CD4-positive, alpha-beta T cell treated with Interleukin-2 at 100 ng/mL for 4 hours (primary cell): ENCODE measurements at regions not wholly inside any gene's neighbourhood (a gene's known extent, or its start where the extent isn't known, plus 50 kb on each side); places are given as distances from the start of the nearest gene placed in this dataset.

Experiments used
- DNase-seq: peaks from one replicate; pipeline ENCODE4 v3.0.0-alpha.2; 2020; ENCODE audit warnings: low spot score

- no peak for DNase-seq
Observed at GRCh38 chr16:51723036-51723724, 572.1 kb upstream of the SALL1 start.

DNA sequence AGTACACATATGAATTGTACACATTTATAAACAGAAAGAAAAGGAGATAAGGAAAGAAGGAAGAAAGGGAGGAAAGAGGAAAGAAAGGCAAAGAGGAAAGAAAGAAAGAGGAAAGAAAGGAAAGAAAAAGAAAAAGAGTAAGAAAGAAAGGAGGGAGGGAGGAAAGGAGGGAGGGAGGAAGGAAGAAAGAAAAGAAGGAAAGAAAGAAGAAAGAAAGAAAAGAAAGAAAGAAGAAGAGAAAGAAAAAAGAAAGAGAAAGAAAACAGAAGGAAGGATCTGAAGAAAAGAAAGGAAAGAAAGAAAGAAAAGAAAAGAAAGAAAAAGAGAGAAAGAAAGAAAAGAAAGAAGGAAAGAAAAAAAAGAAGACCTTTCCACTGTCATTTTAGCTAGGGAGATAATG is 571.4 kb upstream of the SALL1 start:
- DNase-seq = no peak

DNA sequence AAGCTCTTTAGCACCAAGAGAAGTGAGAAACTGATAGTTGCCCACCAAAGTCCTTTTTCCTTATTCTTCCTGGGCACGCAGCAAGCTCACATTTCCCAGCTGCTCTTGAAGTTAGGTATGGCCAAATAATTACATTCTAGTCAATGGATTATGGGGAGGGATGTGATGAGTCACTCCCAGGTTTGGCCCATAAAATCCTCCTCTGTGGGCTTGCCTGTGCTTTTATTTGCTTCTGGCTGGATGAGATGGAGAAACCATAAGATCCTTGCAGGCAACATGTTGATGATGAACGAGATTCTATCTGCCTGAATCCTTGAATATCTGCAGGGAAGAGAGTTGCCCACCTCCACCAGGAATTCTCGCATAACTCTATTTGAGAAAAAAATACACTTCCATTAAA is 568.3 kb upstream of the SALL1 start:
- no peak for DNase-seq

DNA sequence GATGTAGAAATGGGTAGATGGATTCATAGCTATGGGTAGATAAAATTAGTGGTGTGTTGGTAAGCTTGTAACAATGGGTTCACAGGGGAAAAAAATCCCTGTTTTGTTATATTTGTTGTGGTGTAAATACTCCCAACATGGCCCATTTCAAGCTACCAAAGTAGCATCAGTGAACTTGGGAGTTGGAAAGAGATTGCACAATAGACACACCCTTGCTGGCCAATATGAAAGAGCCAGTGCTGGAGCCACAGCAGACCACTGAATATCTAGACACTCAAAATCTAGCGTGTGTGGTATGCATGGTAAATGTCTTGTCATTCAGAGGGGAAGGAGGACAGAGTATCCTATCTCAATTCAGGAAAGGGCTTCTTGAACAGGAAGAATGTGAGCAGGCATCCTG is 565.1 kb upstream of the SALL1 start:
- DNase-seq = no peak

DNA sequence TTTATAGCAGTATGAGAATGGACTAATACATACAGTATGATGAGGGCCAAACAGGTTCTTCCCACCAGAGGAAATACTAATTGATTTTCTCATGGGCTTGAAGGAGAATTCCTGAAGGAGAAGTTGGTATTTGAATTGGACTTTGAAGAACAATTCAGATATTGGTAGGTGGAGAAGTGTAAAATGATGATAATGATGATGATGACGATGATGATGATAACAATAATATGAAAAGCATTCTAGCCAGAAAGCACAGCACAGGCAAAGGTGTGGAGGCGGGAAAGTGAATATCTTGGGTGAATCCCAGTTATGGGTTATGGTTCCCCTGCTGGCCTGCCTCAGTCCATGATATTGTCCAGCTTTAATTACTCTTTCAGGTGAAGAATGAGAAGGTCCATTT is 562.4 kb upstream of the SALL1 start:
- DNase-seq = no peak

DNA sequence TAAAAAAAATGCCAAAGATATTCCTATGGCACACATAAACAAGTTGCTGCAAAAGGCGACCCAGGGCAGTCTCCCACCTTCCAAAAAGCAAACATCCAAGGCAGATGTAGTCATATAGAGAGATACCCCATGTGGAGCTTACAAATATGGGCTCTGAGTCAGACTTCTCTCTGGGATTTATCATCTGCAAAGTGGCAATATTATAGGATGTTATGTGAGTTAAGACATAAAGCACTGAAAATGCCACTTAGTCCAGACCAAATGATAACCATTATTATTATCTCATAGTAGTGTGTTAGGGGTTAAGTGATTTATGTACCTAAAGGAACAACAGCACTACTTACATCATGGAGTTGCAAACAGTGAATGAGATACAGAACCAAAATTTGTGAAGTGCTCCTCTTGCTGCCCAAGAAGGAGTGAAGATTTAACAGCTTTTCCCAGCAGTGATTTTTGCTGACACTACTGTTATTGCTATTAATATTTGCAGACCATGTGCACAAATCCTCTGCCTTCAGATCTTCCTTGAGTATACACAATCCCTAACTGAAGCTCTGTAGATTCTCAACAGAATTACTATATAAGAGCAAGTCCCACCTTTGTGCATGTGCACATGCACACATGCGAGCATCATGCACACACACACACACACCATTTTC is 560.0 kb upstream of the SALL1 start:
- no peak for DNase-seq

DNA sequence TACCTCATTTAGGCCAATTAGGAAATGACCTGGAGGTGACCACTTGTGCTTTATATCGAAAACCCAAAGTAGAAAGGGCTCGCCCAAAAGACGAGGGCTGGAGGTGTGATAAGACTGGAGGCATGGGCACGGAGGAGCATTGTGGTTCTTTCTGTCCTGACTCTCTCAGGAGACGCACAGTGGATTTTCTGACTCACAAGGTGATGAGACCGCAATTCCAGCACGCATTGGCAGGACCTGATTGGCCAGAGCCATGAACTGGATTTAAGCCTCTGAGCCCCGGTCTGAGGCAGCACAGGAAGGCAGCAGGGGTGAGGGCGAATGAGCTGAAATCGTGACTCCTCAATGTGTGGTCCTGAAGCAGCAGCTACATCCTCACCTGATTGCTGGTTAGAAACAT is 559.1 kb upstream of the SALL1 start:
- DNase-seq = no peak

DNA sequence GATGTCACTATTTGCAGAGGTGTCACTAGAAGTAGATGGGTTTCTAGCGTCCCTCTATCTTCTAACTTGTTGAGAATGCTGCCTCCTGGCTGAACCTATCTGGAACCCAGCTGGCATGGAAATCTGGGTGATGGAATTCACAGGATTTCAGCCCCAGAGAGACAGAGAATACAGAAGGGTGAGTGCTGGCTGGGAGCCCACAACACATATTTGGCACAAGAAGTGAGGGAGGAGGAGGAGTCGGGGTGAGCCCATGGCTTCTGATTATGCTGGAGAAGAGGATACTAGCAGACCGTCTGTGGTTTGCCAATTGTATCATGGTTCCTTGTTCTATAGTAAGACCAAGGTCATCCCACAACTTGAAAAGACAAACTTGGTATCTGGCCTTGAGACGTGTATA is 557.8 kb upstream of the SALL1 start:
- no peak for DNase-seq

DNA sequence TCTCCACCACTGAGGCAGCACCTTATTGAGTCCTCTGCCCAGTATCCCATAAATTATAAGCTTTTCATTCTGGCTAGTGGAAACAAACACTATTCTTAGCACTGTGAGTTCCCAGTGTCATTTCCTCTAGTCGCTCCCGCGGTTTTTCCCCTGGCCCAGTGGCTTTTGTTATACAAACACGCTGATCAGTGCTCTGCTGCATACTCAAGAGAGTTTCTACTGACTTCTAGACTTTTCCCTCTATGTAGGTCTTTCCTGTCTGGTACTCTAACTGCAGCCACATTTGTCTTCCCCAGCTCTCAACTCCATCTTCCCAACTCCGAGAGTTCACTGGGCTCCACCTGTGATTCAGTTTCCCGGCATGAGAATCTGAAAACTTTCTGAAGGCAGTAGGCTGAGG is 556.6 kb upstream of the SALL1 start:
- no peak for DNase-seq

DNA sequence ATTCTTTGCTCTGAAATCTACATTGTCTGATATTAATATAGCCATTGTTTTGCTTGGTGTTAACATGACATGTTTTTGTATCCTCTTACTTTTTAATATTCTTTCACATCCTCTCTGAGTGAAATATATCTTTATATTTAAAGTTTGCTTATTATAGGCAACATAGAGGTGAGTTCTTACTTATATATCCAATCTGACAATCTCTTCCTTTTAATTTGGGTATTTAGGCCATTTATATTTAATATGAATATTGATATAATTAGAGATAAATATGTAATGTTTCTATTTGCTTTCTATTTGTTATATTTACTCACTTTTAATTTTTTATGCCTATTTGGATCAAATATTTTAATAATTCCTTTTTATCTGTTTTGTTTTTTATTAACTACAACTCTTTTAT is 554.1 kb upstream of the SALL1 start:
- no peak for DNase-seq

GRCh38 chr16:51701025-51701424 is 550.0 kb upstream of the SALL1 start:
- no peak for DNase-seq

DNA sequence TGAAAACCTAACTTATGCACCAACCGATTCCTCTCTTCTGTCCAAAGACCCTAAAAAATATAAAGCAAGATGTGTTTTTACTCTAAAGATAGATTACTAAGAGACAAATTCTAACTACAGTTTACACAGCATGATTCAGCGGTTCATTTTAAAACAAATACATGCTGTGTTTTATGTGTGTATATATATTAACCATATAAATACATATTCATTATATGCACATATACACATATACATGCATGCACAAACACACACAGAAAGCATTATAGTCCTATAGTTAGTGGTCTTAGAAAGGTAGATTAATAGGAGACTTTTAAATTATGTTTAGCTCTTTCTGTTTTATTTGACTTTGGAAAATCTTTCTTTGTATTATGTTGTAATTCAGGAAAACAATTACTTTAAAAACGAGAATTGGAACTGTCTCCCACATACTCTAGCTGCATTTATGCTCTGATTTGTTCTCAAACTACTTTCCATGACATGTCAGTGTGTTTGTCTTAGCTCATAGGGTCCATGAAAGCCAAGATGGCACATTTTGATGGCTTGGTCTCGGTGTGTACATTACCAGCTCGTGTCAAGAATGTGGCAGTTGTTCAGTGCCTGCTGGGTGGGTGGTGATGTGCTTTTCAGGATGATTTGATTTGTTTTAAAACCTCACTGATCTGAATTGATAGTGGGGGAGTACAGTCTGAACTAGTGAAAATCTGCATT is 548.8 kb upstream of the SALL1 start:
- no peak for DNase-seq

DNA sequence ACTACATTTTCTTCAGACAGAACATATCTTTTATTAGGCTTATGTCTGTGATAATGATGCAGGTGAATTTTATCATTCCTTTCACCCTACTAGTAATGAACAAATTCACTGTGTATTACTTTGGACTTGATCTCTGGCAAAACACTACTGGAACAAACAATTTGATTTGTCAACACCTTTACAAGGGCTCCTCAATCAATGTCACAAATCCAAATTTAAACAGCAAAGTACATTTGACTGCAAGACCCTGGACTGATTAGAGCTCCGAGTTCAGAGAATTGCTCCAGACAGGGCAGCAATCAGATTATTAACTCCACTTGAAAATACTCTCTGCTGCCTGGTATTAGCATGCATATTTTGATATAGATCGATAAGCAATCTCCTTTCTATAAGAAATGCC is 547.6 kb upstream of the SALL1 start:
- DNase-seq = no peak

DNA sequence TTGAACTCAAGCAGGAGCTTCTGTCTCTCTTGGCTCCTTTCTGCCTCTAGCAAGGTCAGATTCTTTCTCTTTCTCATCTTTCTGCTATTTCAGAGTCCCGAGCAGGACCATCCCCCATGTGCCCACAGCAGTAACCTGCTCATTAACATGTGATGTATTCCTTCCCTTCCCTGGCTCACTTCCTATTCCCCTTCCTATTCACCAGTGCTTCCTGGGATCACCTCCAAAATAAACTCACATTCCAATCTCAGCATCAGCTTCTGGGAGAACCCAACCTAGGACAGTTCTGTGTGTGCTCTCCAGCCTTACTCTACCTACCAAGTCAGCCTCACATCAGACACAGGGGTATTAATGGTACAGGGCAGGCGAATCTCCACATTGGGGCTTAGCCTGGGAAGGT is 546.4 kb upstream of the SALL1 start:
- DNase-seq = no peak

- DNase-seq = no peak
Observed at GRCh38 chr16:51696376-51696775, 545.3 kb upstream of the SALL1 start.

GRCh38 chr16:51691109-51691508 is 540.0 kb upstream of the SALL1 start:
- DNase-seq = no peak

DNA sequence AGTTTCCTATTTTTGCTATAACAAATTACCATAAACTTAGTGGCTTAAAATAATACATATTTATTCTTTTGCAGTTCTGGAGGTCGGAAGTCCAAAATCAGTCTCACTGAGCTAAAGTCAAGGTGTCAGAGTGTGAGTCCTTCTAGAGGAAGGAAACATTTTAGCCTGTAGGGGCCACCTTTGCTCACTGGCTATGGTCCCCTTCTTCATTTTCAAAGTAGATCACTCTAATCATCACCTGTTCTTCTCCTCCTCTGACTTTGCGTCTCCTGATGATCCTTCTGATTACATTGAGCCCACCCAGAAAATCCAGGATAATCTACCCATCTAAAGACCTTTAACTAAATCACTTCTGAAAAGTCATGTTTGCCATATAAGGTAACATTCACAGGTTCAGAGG is 534.4 kb upstream of the SALL1 start:
- DNase-seq = no peak

- DNase-seq = no peak
Observed at GRCh38 chr16:51683882-51684281, 532.8 kb upstream of the SALL1 start.

DNA sequence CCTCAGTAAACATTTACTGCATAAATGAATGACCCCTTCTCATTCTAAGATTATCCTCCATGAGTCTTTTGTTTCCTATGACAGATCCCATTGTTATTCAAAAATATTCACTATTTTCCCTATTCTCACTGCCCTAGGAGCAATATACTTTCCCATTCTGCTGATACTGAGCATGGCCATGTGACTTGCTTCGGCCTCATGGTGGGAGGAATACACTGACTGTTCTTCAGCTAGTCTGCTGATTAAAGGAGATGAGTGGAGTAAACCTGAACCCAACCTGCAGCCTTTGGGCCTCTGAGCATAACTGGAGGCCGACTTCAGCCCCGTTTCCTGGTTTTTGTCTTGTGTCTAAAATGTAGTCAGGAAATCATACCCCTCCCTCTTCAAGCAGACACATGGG is 531.8 kb upstream of the SALL1 start:
- no peak for DNase-seq

DNA sequence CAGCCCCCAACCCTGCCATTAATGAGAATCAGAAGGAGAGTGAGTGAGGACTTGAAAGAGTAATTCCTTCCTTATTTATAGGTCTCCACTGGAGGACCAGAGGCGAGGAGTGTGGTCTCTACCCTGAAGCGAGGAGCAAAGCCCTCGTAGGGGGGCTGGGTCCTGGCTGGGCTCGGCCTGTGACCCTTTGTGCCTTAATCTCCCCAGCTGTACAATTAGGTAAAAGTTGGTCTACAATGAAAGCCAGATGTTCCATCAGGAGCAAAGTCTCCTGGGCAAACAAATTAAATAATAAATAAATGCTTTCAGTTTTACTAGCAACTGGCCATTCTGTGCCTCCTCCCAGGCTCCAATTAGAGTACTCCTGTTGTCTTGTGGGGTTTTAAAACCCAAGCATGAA is 523.5 kb upstream of the SALL1 start:
- DNase-seq = no peak

GRCh38 chr16:51670527-51670926 is 519.5 kb upstream of the SALL1 start:
- DNase-seq = no peak

- no peak for DNase-seq
Observed at GRCh38 chr16:51666821-51667220, 515.8 kb upstream of the SALL1 start.

DNA sequence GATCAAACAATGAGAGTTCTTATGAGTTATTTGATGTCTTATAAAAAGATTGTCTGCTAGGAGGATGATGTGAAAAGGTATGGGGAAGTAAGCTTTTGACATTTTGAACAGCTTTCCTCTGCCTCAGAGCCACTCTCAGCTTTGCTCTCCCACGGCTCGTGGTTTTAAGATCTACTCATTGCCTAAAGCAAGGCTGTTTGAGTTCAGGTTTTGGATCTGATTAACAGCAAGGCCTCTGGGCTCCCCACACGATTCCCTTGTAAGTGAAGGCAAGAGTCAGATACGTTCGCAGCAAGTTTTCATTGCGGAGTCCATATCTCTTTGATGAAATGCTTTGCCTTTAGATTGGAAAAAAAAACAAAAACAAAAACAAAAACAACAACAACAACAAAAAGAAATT is 515.0 kb upstream of the SALL1 start:
- no peak for DNase-seq
